ENCODE measurements at regions not wholly inside any gene's neighbourhood (a gene's known extent, or its start where the extent isn't known, plus 50 kb on each side); places are given as distances from the start of the nearest gene placed in this dataset.

GRCh38 chr7:67766906-67767410 lies 770.3 kb downstream of the TYW1 start:
- Histone ChIP-seq H3K9me3 (ENCODE audit: insufficient read depth, low read depth, low read length) (peaks cover 6% of the 10 kb centered on the region), H3K4me1 (ENCODE audit: insufficient read depth, low read length) (no peaks in the 10 kb centered on the region), H3K4me2 (ENCODE audit: low read length) (no peak overlapping the region), H2AFZ (ENCODE audit: low read depth, low read length) (no peak overlapping the region), H3K27me3 (ENCODE audit: insufficient read depth, low read length) (no peaks in the 10 kb centered on the region), H3K36me3 (ENCODE audit: insufficient read depth, low read length) (no peaks in the 10 kb centered on the region), H3K4me3 (ENCODE audit: insufficient read depth, low read depth, low read length) (no peak overlapping the region), H3K79me2 (ENCODE audit: insufficient read depth, low read length) (no peaks in the 10 kb centered on the region), H3K9ac (ENCODE audit: low read length) (no peak overlapping the region), H4K20me1 (ENCODE audit: insufficient read depth, low read length) (no peaks in the 10 kb centered on the region), H3K27ac (ENCODE audit: low read depth, low read length) (no peak overlapping the region)
- H3K27me3 Mint-ChIP-seq (ENCODE audit: low read depth, unreplicated experiment), result no peaks in the 10 kb centered on the region
- H3K36me3 Mint-ChIP-seq (ENCODE audit: low read depth, unreplicated experiment), result no peaks in the 10 kb centered on the region
- H3K27ac Mint-ChIP-seq (ENCODE audit: unreplicated experiment), result no peak overlapping the region
- FAIRE-seq (no peak), DNase-seq (ENCODE audit: low read depth) (no peak)
- H3K4me3 Mint-ChIP-seq (ENCODE audit: unreplicated experiment), result no peak overlapping the region
- H3K9me3 Mint-ChIP-seq (ENCODE audit: unreplicated experiment), result peaks cover 20% of the 10 kb centered on the region
- TF ChIP-seq EZH2 (IDR thresholded peaks at IDR 0.05; ENCODE audit: insufficient read depth, low read length), result no peak
- TF ChIP-seq CTCF (IDR thresholded peaks at IDR 0.05; ENCODE audit: insufficient read depth, low read depth, low read length), result no peak
- H3K4me1 Mint-ChIP-seq (ENCODE audit: low read depth, unreplicated experiment), result no peaks in the 10 kb centered on the region

GRCh38 chr7:67771846-67772605 lies 775.4 kb downstream of the TYW1 start:
- H3K4me1 Mint-ChIP-seq (ENCODE audit: low read depth, unreplicated experiment), result no peaks in the 10 kb centered on the region
- Histone ChIP-seq H4K20me1 (ENCODE audit: insufficient read depth, low read length) (no peaks in the 10 kb centered on the region), H3K27ac (ENCODE audit: low read depth, low read length) (no peak overlapping the region), H2AFZ (ENCODE audit: low read depth, low read length) (no peak overlapping the region), H3K4me1 (ENCODE audit: insufficient read depth, low read length) (no peaks in the 10 kb centered on the region), H3K9ac (ENCODE audit: low read length) (no peak overlapping the region), H3K4me3 (ENCODE audit: insufficient read depth, low read depth, low read length) (no peak overlapping the region), H3K36me3 (ENCODE audit: insufficient read depth, low read length) (no peaks in the 10 kb centered on the region), H3K9me3 (ENCODE audit: insufficient read depth, low read depth, low read length) (peaks cover 4% of the 10 kb centered on the region), H3K27me3 (ENCODE audit: insufficient read depth, low read length) (no peaks in the 10 kb centered on the region), H3K4me2 (ENCODE audit: low read length) (no peak overlapping the region), H3K79me2 (ENCODE audit: insufficient read depth, low read length) (no peaks in the 10 kb centered on the region)
- H3K36me3 Mint-ChIP-seq (ENCODE audit: low read depth, unreplicated experiment), result no peaks in the 10 kb centered on the region
- no peaks in the 10 kb centered on the region for H3K27me3 Mint-ChIP-seq (ENCODE audit: low read depth, unreplicated experiment)
- DNase-seq (ENCODE audit: low read depth) (no peak), FAIRE-seq (no peak)
- peaks cover 27% of the 10 kb centered on the region for H3K9me3 Mint-ChIP-seq (ENCODE audit: unreplicated experiment)
- no peak for TF ChIP-seq EZH2 (IDR thresholded peaks at IDR 0.05; ENCODE audit: insufficient read depth, low read length)
- no peak for TF ChIP-seq CTCF (IDR thresholded peaks at IDR 0.05; ENCODE audit: insufficient read depth, low read depth, low read length)
- no peak overlapping the region for H3K27ac Mint-ChIP-seq (ENCODE audit: unreplicated experiment)
- no peak overlapping the region for H3K4me3 Mint-ChIP-seq (ENCODE audit: unreplicated experiment)

- H3K4me3 ChIP-seq (ENCODE audit: insufficient read depth, low read depth, low read length), result no peak overlapping the region
- no peaks in the 10 kb centered on the region for H3K36me3 ChIP-seq (ENCODE audit: insufficient read depth, low read length)
- no peaks in the 10 kb centered on the region for H3K4me1 ChIP-seq (ENCODE audit: insufficient read depth, low read length)
- no peak overlapping the region for H3K9ac ChIP-seq (ENCODE audit: low read length)
- no peaks in the 10 kb centered on the region for H3K27me3 ChIP-seq (ENCODE audit: insufficient read depth, low read length)
- no peaks in the 10 kb centered on the region for H3K79me2 ChIP-seq (ENCODE audit: insufficient read depth, low read length)
- no peaks in the 10 kb centered on the region for H3K36me3 Mint-ChIP-seq (ENCODE audit: low read depth, unreplicated experiment)
- no peak overlapping the region for H3K27ac ChIP-seq (ENCODE audit: low read depth, low read length)
- no peak overlapping the region for H3K4me2 ChIP-seq (ENCODE audit: low read length)
- H3K9me3 Mint-ChIP-seq (ENCODE audit: unreplicated experiment), result peaks cover 22% of the 10 kb centered on the region
- DNase-seq (ENCODE audit: low read depth) (no peak), FAIRE-seq (no peak)
- no peak overlapping the region for H3K27ac Mint-ChIP-seq (ENCODE audit: unreplicated experiment)
- no peak overlapping the region for H3K4me3 Mint-ChIP-seq (ENCODE audit: unreplicated experiment)
- no peak overlapping the region for H2AFZ ChIP-seq (ENCODE audit: low read depth, low read length)
- TF ChIP-seq CTCF (IDR thresholded peaks at IDR 0.05; ENCODE audit: insufficient read depth, low read depth, low read length) (no peak), EZH2 (IDR thresholded peaks at IDR 0.05; ENCODE audit: insufficient read depth, low read length) (no peak)
- H3K4me1 Mint-ChIP-seq (ENCODE audit: low read depth, unreplicated experiment), result no peaks in the 10 kb centered on the region
- H3K9me3 ChIP-seq (ENCODE audit: insufficient read depth, low read depth, low read length), result peaks cover 3% of the 10 kb centered on the region
- no peaks in the 10 kb centered on the region for H3K27me3 Mint-ChIP-seq (ENCODE audit: low read depth, unreplicated experiment)
- H4K20me1 ChIP-seq (ENCODE audit: insufficient read depth, low read length), result no peaks in the 10 kb centered on the region
These were observed 776.4 kb downstream of the TYW1 start for GRCh38 chr7:67773081-67773480.

Data from astrocyte (in vitro differentiated cells and primary cell).